H1 (cell line): ENCODE measurements at regions not wholly inside any gene's neighbourhood (a gene's known extent, or its start where the extent isn't known, plus 50 kb on each side); places are given as distances from the start of the nearest gene placed in this dataset.

Experiments used
- CTCF ChIA-PET: fragments of 300-600 bp; sonication (Branson Sonifier 250); formaldehyde crosslinking; loops from one replicate; lab custom pipeline; 2021; ENCODE audit not compliant: partially characterized antibody; lab: Charles Lee
- POLR2A ChIA-PET: fragments of 300-600 bp; sonication (Branson Sonifier 250); formaldehyde crosslinking; loops from one replicate; lab custom pipeline; 2021; ENCODE audit warnings: inconsistent platforms; ENCODE audit not compliant: partially characterized antibody; lab: Charles Lee
- DNase-seq, 2 experiments: peaks; one replicate each; pipeline versions ENCODE4 v3.0.0 to v3.0.0-alpha.2; 2010 to 2022; ENCODE audit warnings: low spot score in 2 of 2, low read depth in 1 of 2, mixed read lengths in 1 of 2
- FAIRE-seq: peaks from 2 replicates; lab custom pipeline; 2011; peaks lifted over from hg19 to GRCh38; lab: Jason Lieb, UNC
- H2AFZ ChIP-seq: 2 replicates; pipeline ENCODE4 v1.8.1; 2012; ENCODE audit warnings: low read length, inconsistent platforms
- H2AK5ac ChIP-seq: 2 replicates; pipeline ENCODE4 v1.6.1; 2013; ENCODE audit warnings: low read depth, low read length
- H2BK120ac ChIP-seq: replicated peaks from 2 replicates; pipeline ENCODE3; 2013; ENCODE audit warnings: low read depth, low read length, inconsistent platforms
- H2BK12ac ChIP-seq: 2 replicates; pipeline ENCODE4 v1.6.1; 2013; ENCODE audit warnings: low read depth, low read length
- H2BK15ac ChIP-seq: 2 replicates; pipeline ENCODE4 v1.6.1; 2013; ENCODE audit warnings: low read length
- H2BK20ac ChIP-seq: 2 replicates; pipeline ENCODE4 v1.6.1; 2013; ENCODE audit warnings: low read length
- H2BK5ac ChIP-seq: 2 replicates; pipeline ENCODE4 v1.6.1; 2013; ENCODE audit warnings: low read depth, low read length
- H3K14ac ChIP-seq: 2 replicates; pipeline ENCODE4 v1.6.1; 2013; ENCODE audit warnings: inconsistent platforms; ENCODE audit not compliant: insufficient read length
- H3K18ac ChIP-seq: 2 replicates; pipeline ENCODE4 v1.6.1; 2013; ENCODE audit warnings: low read length; ENCODE audit errors: extremely low read depth
- H3K23ac ChIP-seq: 2 replicates; pipeline ENCODE4 v1.6.1; 2013; ENCODE audit warnings: inconsistent platforms; ENCODE audit not compliant: insufficient read length
- H3K23me2 ChIP-seq: 2 replicates; pipeline ENCODE4 v1.6.1; 2013; ENCODE audit warnings: low read depth, low read length
- H3K27ac ChIP-seq: 2 replicates; pipeline ENCODE4 v1.6.1; 2011; ENCODE audit warnings: low read depth, low read length, inconsistent platforms
- H3K27me3 ChIP-seq, 4 experiments: replicated peaks in 1 of 4; 1 replicate in 1 of 4; 2 replicates in 3 of 4; pipeline versions ENCODE4 v1.6.1 to v1.8.1; 2011 to 2013; ENCODE audit warnings: low read length in 3 of 4, mild to moderate bottlenecking in 3 of 4, inconsistent platforms in 2 of 4, mixed read lengths in 2 of 4, moderate library complexity in 1 of 4; ENCODE audit not compliant: control insufficient read depth in 3 of 4, insufficient read depth in 3 of 4; ENCODE audit errors: extremely low read depth in 1 of 4
- H3K36me3 ChIP-seq, 4 experiments: 2 replicates each; pipeline versions ENCODE4 v1.6.1 to v1.8.1; 2011 to 2013; ENCODE audit warnings: mild to moderate bottlenecking in 4 of 4, low read length in 3 of 4, moderate library complexity in 2 of 4, control low read depth in 1 of 4, inconsistent platforms in 1 of 4; ENCODE audit not compliant: insufficient read depth in 4 of 4, control insufficient read depth in 2 of 4
- H3K4ac ChIP-seq: replicated peaks from 2 replicates; pipeline ENCODE3; 2013; ENCODE audit warnings: low read length, low read depth, mixed read lengths, inconsistent platforms; ENCODE audit not compliant: insufficient read length
- H3K4me1 ChIP-seq, 4 experiments: replicated peaks in 1 of 4; 1 replicate in 1 of 4; 2 replicates in 3 of 4; pipeline versions ENCODE4 v1.6.1 to v1.8.1; 2011 to 2013; ENCODE audit warnings: low read length in 3 of 4, inconsistent platforms in 2 of 4, mixed read lengths in 1 of 4; ENCODE audit not compliant: insufficient read depth in 4 of 4, control insufficient read depth in 3 of 4
- H3K4me2 ChIP-seq, 2 experiments: 2 replicates each; pipeline versions ENCODE4 v1.6.1 to v1.8.1; 2011 to 2013; ENCODE audit warnings: low read depth in 2 of 2, low read length in 2 of 2, control low read depth in 1 of 2, inconsistent platforms in 1 of 2, mild to moderate bottlenecking in 1 of 2; ENCODE audit not compliant: insufficient read depth in 1 of 2
- H3K4me3 ChIP-seq, 4 experiments: fragments of 200-600, 300-600 bp in 1 of 4; sonication (generic), shearing (Covaris generic), sonication (Bioruptor Twin) in 1 of 4; 2 replicates each; pipeline versions ENCODE4 v1.5.1 to v1.8.1; 2011 to 2016; ENCODE audit warnings: low read length in 4 of 4, low read depth in 3 of 4, control low read depth in 2 of 4, inconsistent platforms in 2 of 4, mild to moderate bottlenecking in 2 of 4, mixed read lengths in 1 of 4, moderate library complexity in 1 of 4; ENCODE audit not compliant: insufficient read depth in 2 of 4; ENCODE audit errors: extremely low read depth in 1 of 4
- H3K56ac ChIP-seq: replicated peaks from 2 replicates; pipeline ENCODE3; 2013; ENCODE audit warnings: low read depth, mild to moderate bottlenecking, mixed read lengths, low read length, inconsistent platforms; ENCODE audit not compliant: insufficient read length
- H3K79me1 ChIP-seq: 2 replicates; pipeline ENCODE4 v1.6.1; 2013; ENCODE audit warnings: low read depth, low read length, control low read depth
- H3K79me2 ChIP-seq, 2 experiments: 2 replicates each; pipeline versions ENCODE4 v1.6.1 to v1.8.1; 2012 to 2013; ENCODE audit warnings: low read length in 2 of 2, mild to moderate bottlenecking in 2 of 2, inconsistent platforms in 1 of 2; ENCODE audit not compliant: insufficient read depth in 2 of 2, control insufficient read depth in 1 of 2
- H3K9ac ChIP-seq, 4 experiments: replicated peaks in 1 of 4; 1 replicate in 1 of 4; 2 replicates in 3 of 4; pipeline versions ENCODE4 v1.6.1 to v1.8.1; 2011 to 2013; ENCODE audit warnings: low read depth in 3 of 4, low read length in 3 of 4, control low read depth in 2 of 4, mild to moderate bottlenecking in 2 of 4, moderate library complexity in 2 of 4, inconsistent platforms in 1 of 4; ENCODE audit errors: extremely low read depth in 1 of 4
- H3K9me3 ChIP-seq, 2 experiments: 2 replicates each; pipeline versions ENCODE4 v1.6.1 to v1.8.1; 2012 to 2013; ENCODE audit warnings: mild to moderate bottlenecking in 2 of 2, moderate library complexity in 2 of 2, control low read depth in 1 of 2, inconsistent platforms in 1 of 2, low read depth in 1 of 2, low read length in 1 of 2, mixed read lengths in 1 of 2; ENCODE audit not compliant: insufficient read depth in 2 of 2
- H4K20me1 ChIP-seq, 2 experiments: replicated peaks in 1 of 2; 2 replicates each; pipeline versions ENCODE3 to v1.8.1; 2011 to 2013; ENCODE audit warnings: inconsistent platforms in 2 of 2, low read length in 2 of 2, mild to moderate bottlenecking in 1 of 2; ENCODE audit not compliant: insufficient read depth in 2 of 2, control insufficient read depth in 1 of 2
- H4K5ac ChIP-seq: 2 replicates; pipeline ENCODE4 v1.6.1; 2013; ENCODE audit warnings: low read length, low read depth, mixed read lengths, inconsistent platforms; ENCODE audit not compliant: insufficient read length
- H4K8ac ChIP-seq: 2 replicates; pipeline ENCODE4 v1.8.0; 2013; ENCODE audit warnings: mild to moderate bottlenecking, moderate library complexity, low read length, inconsistent platforms; ENCODE audit not compliant: insufficient read depth; ENCODE audit errors: extremely low read depth
- H4K91ac ChIP-seq: replicated peaks from 2 replicates; pipeline ENCODE3; 2013; ENCODE audit warnings: low read length, mixed read lengths, inconsistent platforms; ENCODE audit not compliant: insufficient read length
- BRCA1 ChIP-seq: IDR thresholded peaks from 2 replicates; pipeline ENCODE4 v1.6.1; 2012; ENCODE audit warnings: low read depth, low read length, improper control_type of control experiment
- CHD2 ChIP-seq: IDR thresholded peaks from 2 replicates; pipeline ENCODE4 v1.6.1; 2012; ENCODE audit warnings: low read length, improper control_type of control experiment
- E2F6 ChIP-seq: IDR thresholded peaks from 2 replicates; pipeline ENCODE4 v1.6.1; 2012; ENCODE audit warnings: inconsistent platforms
- FOSL1 ChIP-seq: IDR thresholded peaks from 2 replicates; pipeline ENCODE4 v1.6.1; 2011; ENCODE audit warnings: mild to moderate bottlenecking, low read depth, low read length, moderate library complexity; ENCODE audit not compliant: insufficient read depth
- GABPA ChIP-seq: IDR thresholded peaks from 2 replicates; pipeline ENCODE4 v1.6.1; 2011; ENCODE audit warnings: mild to moderate bottlenecking, low read length, moderate library complexity, borderline replicate concordance; ENCODE audit not compliant: insufficient read depth
- GTF2F1 ChIP-seq: IDR thresholded peaks from 2 replicates; pipeline ENCODE4 v1.6.1; 2012; ENCODE audit warnings: low read depth, low read length, improper control_type of control experiment, borderline replicate concordance
- HDAC2 ChIP-seq, 2 experiments: fragments of 300-600 bp in 1 of 2; sonication (generic) in 1 of 2; IDR thresholded peaks; 2 replicates each; pipeline ENCODE4 v1.6.1; 2011 to 2012; ENCODE audit warnings: low read depth in 2 of 2, low read length in 2 of 2, mild to moderate bottlenecking in 2 of 2, moderate library complexity in 2 of 2, borderline replicate concordance in 1 of 2, inconsistent platforms in 1 of 2
- PHF8 ChIP-seq: fragments of 200-600 bp; sonication (generic); conservative IDR thresholded peaks from 2 replicates; pipeline ENCODE4 v1.7.1; 2012; ENCODE audit warnings: low read depth, mild to moderate bottlenecking, inconsistent platforms, low read length, moderate library complexity
- SIRT6 ChIP-seq: IDR thresholded peaks from one replicate; pipeline ENCODE4 v1.7.1; 2012; ENCODE audit warnings: low read length, inconsistent platforms
- SP2 ChIP-seq: IDR thresholded peaks from 2 replicates; pipeline ENCODE4 v1.6.1; 2012; ENCODE audit warnings: mild to moderate bottlenecking, low read length, inconsistent platforms
- TAF1 ChIP-seq: IDR thresholded peaks from 2 replicates; pipeline ENCODE4 v1.6.1; 2011; ENCODE audit warnings: mild to moderate bottlenecking, low read depth, low read length
- TBP ChIP-seq: IDR thresholded peaks from 2 replicates; pipeline ENCODE4 v1.6.1; 2011; ENCODE audit warnings: low read depth, low read length, improper control_type of control experiment
- TEAD4 ChIP-seq: IDR thresholded peaks from 2 replicates; pipeline ENCODE4 v1.6.1; 2012; ENCODE audit warnings: low read depth, low read length, inconsistent platforms, mixed read lengths
- WGBS, 2 experiments: shearing (Covaris generic) in 1 of 2; methylation state at CpG; one replicate each; pipeline versions ENCODE4 v1.1.6 to v1.1.7; 2013 to 2015; ENCODE audit warnings: low lambda C conversion rate in 2 of 2, mixed read lengths in 2 of 2, inconsistent platforms in 1 of 2, low coverage in 1 of 2, missing lambda C conversion rate in 1 of 2; ENCODE audit not compliant: insufficient replicate concordance in 2 of 2, insufficient coverage in 1 of 2, insufficient read length in 1 of 2; ENCODE audit errors: extremely low coverage in 1 of 2, missing lambda C conversion rate in 1 of 2; 5-methylcytosine and 5-hydroxymethylcytosine counted together

- no peak overlapping the region for H3K56ac ChIP-seq
- POLR2A ChIA-PET = no interaction called here
- CTCF ChIA-PET = no interaction called here
- no peak for TF ChIP-seq SIRT6
- no peak for TF ChIP-seq TAF1
- no peak for TF ChIP-seq SP2
- TF ChIP-seq BRCA1 = no peak
- no peak for TF ChIP-seq GTF2F1
- no peak for TF ChIP-seq E2F6
- TF ChIP-seq PHF8 = no peak
- TF ChIP-seq TEAD4 = no peak
- TF ChIP-seq GABPA = no peak
- TF ChIP-seq TBP = no peak
- no peak for TF ChIP-seq HDAC2 (IDR thresholded peaks at IDR 0.05; ENCODE audit: borderline replicate concordance in 1 of 2, low read depth in 2 of 2, low read length in 2 of 2)
- TF ChIP-seq CHD2 = no peak
- no peak for TF ChIP-seq FOSL1
Measured at GRCh38 chr1:83115785-83116184, 883.1 kb downstream of the TTLL7 start.

More at GRCh38 chr1:83115785-83116184, 883.1 kb downstream of the TTLL7 start:
- Histone ChIP-seq H3K4me1 (no peaks in the 10 kb centered on the region), H3K9ac (no peak overlapping the region), H3K18ac (no peak overlapping the region), H3K36me3 (no peaks in the 10 kb centered on the region), H2AFZ (no peak overlapping the region), H2AK5ac (no peak overlapping the region), H2BK20ac (no peak overlapping the region), H4K5ac (no peak overlapping the region), H3K4ac (no peak overlapping the region), H3K4me2 (no peak overlapping the region), H3K14ac (no peak overlapping the region), H3K4me3 (no peak overlapping the region), H4K20me1 (no peaks in the 10 kb centered on the region), H2BK5ac (no peak overlapping the region), H4K91ac (no peak overlapping the region), H3K27me3 (no peaks in the 10 kb centered on the region), H3K79me1 (no peaks in the 10 kb centered on the region), H3K9me3 (no peaks in the 10 kb centered on the region), H4K8ac (no peak overlapping the region), H2BK15ac (no peak overlapping the region), H3K27ac (no peak overlapping the region), H3K79me2 (no peaks in the 10 kb centered on the region), H3K23ac (no peak overlapping the region), H2BK12ac (no peak overlapping the region), H3K23me2 (no peaks in the 10 kb centered on the region), H2BK120ac (no peak overlapping the region)
- 66% methylated on average over 2 of the region's 2 CpGs; no CpG with 5 or more reads in 1 of the 2 experiments for WGBS, 2 experiments
- FAIRE-seq = no peak
- no peak for DNase-seq
